ENCODE measurements at regions not wholly inside any gene's neighbourhood (a gene's known extent, or its start where the extent isn't known, plus 50 kb on each side); places are given as distances from the start of the nearest gene placed in this dataset.

DNA sequence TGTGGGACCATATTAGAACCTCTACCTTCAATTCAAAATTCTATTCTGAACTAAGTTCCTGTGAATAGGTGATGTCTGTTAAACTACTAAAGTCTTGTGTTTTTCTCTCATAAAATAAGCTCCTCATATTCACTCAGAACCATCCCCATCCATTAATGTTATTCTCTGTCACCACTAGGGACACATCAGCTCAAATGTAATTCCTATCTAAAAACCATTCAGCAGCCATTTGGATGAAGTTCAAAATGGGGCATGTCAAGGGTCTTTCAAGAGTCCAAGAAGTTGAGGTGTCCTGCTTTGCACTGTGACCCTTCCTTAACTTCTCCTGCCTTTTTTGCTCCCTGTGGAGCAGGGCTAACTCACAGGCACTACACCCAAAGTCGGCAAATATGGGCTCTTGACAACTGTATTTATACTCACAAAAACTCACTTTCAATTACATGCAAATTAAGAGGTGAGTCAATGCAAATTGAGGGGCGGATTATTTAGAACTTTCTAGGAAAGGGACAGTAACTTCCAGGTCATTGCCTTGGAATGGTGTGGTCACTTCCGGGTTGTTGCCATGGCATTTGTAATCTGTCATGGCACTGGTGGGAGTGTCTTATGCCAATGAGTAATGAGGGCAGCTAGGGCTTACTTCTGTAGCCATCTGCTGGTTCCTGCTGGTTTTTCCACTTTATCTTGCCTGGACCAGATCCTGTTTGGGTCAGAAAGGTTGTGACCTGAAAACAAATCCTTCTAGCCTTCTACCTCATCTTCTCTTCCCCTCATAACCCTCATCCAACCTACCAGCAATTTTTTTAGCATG, 128.2 kb upstream of the COX10 start:
- DNase-seq = no peak

DNA sequence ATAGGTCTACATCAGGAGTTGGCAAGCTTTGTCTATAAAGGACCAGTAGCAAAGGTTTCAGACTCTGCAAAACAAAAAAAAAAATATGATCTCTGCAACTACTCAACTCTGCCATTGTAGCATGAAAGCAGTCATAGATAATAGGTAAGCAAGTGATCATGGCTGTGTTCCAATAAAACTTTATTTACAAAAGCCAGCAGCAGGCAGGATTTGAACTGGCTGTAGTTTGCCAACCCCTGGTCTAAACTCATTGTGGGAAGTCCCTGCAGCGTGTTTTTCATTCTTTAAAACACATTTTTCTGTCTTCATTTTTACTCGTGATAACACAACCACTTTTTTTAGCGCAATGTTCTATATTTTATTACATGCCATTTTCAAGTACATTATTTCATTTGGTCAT, 127.5 kb upstream of the COX10 start:
- DNase-seq = no peak

DNA sequence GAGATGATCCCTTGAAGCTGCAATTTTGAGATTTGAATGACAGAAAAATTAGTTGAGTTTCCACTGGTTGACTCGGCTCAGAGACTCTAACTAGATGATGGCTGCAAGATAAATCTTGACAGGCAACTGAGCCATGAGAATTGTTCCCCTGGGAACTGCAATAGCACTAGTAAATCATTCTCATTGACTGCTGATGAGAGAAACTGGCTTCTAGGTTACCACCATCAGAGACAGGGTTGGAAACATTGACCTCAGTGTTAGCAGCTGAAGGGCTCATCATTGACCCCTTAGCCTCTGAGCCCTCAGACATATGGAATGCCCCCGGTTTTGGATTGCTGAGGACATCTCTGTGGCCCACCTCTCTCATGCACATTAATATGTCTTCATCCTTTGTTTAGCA, 125.4 kb upstream of the COX10 start:
- DNase-seq = no peak

- no peak for DNase-seq
Observed at GRCh38 chr17:13947499-13947898, 121.8 kb upstream of the COX10 start.

GRCh38 chr17:13952009-13952750, 117.1 kb upstream of the COX10 start:
- DNase-seq = no peak

DNA sequence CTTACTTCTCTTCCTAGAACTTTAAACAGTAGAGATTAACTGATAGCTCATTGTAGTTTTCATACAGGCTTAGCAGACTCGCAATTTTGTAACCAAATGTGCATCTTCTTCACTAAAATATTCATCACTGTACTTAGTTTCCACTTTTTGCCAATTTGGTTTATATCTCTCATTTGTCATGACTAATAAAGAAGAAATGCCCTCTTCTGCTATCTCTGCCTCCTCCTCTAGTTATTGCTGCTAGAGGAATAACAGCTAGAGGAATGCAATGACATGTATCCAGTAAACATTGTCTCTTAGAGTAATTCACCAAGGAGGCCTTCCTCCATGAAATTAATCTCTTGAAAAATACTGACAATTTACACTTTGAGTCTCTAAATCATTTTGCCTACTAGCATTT, 115.5 kb upstream of the COX10 start:
- DNase-seq = no peak

DNA sequence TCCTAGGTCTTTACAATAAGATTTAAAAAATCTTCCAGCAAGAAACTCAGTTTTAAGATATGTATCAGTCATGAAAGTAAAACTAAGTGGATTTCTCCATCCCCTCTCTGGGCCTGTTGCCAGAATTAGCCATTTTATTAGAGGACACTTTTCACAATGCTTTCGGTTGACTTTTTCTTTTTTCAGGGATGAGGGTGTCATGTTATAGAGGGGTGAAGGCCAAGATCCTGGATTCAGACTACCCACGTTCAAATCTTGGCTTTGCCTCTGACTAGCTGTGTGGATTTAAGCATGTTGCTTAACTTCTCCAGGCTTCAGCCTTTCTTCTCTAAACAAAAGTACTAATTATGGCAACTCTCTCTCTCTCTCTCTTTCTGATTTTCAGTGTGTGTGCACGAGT, 111.7 kb upstream of the COX10 start:
- no peak for DNase-seq

GRCh38 chr17:13958773-13959172, 110.5 kb upstream of the COX10 start:
- no peak for DNase-seq

DNA sequence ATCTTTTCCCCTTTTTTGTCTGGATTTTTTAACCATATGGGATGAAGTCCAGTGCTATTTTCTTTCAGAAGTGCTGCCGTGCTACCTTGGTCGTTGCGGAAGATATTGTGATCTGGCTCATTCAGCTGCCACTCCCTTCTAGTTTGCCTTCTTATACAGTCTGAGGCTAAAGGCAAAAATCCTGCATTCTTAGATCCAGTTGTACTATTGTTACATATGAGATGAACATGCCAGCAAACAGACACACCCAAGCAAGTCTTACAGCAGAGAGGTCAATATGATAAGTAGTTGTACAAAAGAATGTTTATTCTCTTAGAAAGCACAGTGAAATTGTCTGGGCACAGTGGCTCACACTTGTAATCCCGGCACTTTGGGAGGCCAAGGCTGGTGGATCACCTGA, 108.0 kb upstream of the COX10 start:
- no peak for DNase-seq

- DNase-seq = no peak
Observed at GRCh38 chr17:13962716-13963240, 106.5 kb upstream of the COX10 start.

GRCh38 chr17:13967416-13967815, 101.9 kb upstream of the COX10 start:
- no peak for DNase-seq

- DNase-seq = no peak
Observed at GRCh38 chr17:13970531-13970930, 98.8 kb upstream of the COX10 start.

DNA sequence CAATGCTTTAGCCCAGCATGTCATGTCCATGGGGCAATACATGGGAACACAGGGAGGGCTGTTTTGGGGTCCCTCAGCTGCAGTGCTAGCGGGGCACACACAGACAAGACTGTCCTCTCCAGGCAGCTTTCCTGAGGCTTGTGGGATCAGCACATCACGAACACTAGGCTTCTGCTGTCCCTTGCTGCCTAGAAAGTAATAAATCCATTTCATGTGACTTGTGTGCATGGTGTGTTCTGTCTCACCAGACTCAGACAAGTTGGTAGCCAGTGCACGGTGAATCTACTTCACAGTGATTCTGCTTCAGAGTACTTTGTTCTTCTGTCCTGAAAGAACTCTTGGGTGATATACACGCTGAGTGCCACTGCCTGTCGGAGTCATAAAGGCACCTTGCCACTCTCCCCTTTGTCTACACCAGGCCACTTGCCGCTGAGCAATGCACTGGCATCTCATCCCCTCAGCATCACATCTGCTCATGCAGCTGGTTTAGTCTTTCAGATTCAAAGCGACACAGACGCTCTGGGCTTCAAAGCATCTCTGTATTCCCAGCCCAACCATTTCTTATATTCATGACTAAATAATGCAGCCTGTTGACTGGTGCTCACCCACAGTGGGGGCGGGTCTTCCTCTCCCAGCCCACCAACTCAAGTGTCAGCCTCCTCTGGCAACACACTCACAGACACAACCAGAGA, 95.2 kb upstream of the COX10 start:
- no peak for DNase-seq

GRCh38 chr17:13977837-13978236, 91.5 kb upstream of the COX10 start:
- no peak for DNase-seq

GRCh38 chr17:13978478-13978877, 90.8 kb upstream of the COX10 start:
- no peak for DNase-seq

GRCh38 chr17:13981881-13982280, 87.4 kb upstream of the COX10 start:
- DNase-seq = no peak

GRCh38 chr17:13984956-13985355, 84.3 kb upstream of the COX10 start:
- no peak for DNase-seq

DNA sequence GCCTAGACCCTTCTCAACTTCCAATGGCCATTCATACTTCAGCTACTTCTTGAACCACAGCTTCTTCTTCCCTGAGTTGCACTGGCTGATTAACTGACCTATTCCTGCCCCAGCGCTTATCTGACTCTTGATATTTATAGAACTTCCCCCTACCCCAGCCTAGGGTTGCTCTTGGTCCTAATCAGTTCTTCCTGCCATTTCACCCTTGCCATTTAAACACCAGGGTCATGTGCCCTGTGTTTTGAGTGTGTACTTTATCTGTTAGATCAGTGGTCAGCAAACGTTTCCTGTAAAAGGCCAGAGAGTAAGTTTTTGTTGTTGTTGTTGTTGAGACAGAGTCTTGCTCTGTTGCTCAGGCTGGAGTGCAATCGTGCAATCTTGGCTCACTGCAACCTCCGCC, 82.4 kb upstream of the COX10 start:
- DNase-seq = no peak

DNA sequence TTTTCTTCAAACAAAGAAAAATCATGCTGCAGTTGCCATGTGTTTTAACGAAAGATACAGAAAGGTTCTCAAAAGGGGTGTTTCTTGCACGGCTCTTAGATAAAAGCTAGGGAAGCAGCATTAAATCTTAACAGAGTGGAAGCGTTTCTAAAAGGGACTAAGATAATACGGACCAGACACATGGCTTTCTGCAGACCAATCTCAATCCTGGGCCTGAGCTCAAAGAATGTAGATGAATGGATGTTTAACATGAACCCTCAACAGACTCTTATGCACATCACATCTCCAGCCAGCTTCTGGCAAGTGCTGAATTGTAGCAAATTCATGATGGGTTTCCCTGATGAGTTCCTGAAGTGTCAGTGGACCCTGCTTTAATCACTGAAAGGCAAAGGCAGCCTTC, 80.2 kb upstream of the COX10 start:
- no peak for DNase-seq

DNA sequence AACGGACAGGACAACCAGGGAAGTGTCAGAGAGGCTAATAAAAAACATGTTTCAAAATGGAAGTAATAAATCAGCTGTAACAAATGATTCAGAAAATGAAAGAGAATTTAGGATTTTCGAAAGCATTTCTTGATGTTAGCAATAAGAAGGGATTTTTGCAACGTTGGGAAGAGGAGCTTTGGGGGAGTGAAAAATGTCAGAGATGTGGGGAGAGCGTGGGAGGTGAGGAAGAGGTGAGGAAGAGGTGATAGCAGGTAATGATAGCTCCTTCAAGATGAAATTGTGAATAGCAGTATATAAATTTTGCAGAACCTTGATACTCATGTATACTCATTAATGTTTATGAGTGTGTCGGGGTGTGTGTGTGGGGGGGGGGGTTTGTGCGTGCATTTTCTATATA, 76.2 kb upstream of the COX10 start:
- no peak for DNase-seq

GRCh38 chr17:13994050-13994449, 75.3 kb upstream of the COX10 start:
- no peak for DNase-seq

DNA sequence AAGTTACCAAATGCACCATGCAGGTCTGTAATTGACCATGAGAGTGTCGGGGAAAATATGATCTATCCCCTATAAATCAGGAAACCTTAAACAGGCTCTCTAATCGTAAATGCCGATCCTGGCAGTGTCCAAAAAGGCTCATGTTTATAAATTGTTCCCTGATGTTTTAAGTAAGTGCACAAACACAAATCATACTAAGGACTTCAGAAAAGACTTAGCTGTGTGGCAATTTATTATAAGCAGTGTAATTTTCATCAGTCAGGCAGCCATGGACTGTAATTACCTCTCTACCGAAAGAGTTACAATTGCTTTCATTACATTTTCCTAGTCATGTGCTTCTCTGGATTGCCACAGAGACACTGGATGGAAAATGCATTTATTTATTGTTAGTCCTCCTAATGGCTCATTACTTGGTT, 73.4 kb upstream of the COX10 start:
- DNase-seq = no peak

GRCh38 chr17:13996276-13996675, 73.0 kb upstream of the COX10 start:
- no peak for DNase-seq

GRCh38 chr17:13996748-13997147, 72.6 kb upstream of the COX10 start:
- no peak for DNase-seq

Data from CD4-positive, alpha-beta T cell treated with Interleukin-10 for 1 hour (primary cell).